ENCODE measurements at regions not wholly inside any gene's neighbourhood (a gene's known extent, or its start where the extent isn't known, plus 50 kb on each side); places are given as distances from the start of the nearest gene placed in this dataset.

GRCh38 chr15:88987591-88987933 lies 74.4 kb upstream of the MFGE8 start:
- no TSS peak for BruUV-seq (replicated peaks)
- H3K36me3 ChIP-seq (ENCODE audit: control insufficient read depth in 2 of 2, insufficient read depth in 2 of 2, low read length in 1 of 2): no peaks in the 10 kb centered on the region

More at GRCh38 chr15:88987591-88987933, 74.4 kb upstream of the MFGE8 start:
- Histone ChIP-seq H3K9ac (ENCODE audit: control insufficient read depth, insufficient read depth, low read length) (no peak overlapping the region), H3K4me2 (ENCODE audit: control insufficient read depth, insufficient read depth) (no peak overlapping the region), H3K27me3 (replicated peaks in 1 of 2; ENCODE audit: control insufficient read depth in 2 of 2, insufficient read depth in 2 of 2, low read length in 1 of 2) (no peaks in the 10 kb centered on the region; a peak in 1 of 4 replicates), H3K4me3 (no peak overlapping the region), H3K9me3 (replicated peaks; ENCODE audit: control insufficient read depth, insufficient read depth, low read length) (no peaks in the 10 kb centered on the region), H3K27ac (ENCODE audit: control insufficient read depth, insufficient read depth) (no peak overlapping the region), H3K4me1 (ENCODE audit: control insufficient read depth, insufficient read depth, low read length) (peaks cover 9% of the 10 kb centered on the region), H3K79me2 (ENCODE audit: control insufficient read depth, insufficient read depth, low read length) (no peaks in the 10 kb centered on the region), H4K20me1 (ENCODE audit: control insufficient read depth, insufficient read depth) (no peaks in the 10 kb centered on the region), H2AFZ (ENCODE audit: control insufficient read depth, low read depth, low read length) (no peak overlapping the region)
- in situ Hi-C loops (cut with MboI): no loop called here
- 30% methylated on average over 7 of the region's 7 CpGs for WGBS (ENCODE audit: insufficient coverage, insufficient replicate concordance, low lambda C conversion rate, missing lambda C conversion rate)
- ChIA-PET RAD21 (ENCODE audit: unreplicated experiment) (no interaction called here), SMC1A (ENCODE audit: uncharacterized antibody, unreplicated experiment) (no interaction called here), POLR2A (no interaction called here), CTCF (no interaction called here)
- intact Hi-C loops (cut with micrococcal nuclease; ENCODE audit: unreplicated experiment): no loop called here
- FAIRE-seq (no peak), ATAC-seq (no peak), DNase-seq (ENCODE audit: low read depth, low spot score) (no peak)
- TF ChIP-seq HSF1 (IDR thresholded peaks at IDR 0.05; ENCODE audit: low read depth, low read length) (no peak), ZZZ3 (IDR thresholded peaks at IDR 0.05; ENCODE audit: control insufficient read depth, insufficient read length, low read depth) (no peak), TCF7 (IDR thresholded peaks at IDR 0.05; ENCODE audit: borderline replicate concordance) (no peak), CBX3 (IDR thresholded peaks at IDR 0.05; ENCODE audit: borderline replicate concordance, low read depth) (no peak), ZNF384 (IDR thresholded peaks at IDR 0.05; ENCODE audit: borderline replicate concordance, low read depth, low read length) (no peak), REST (IDR thresholded peaks at IDR 0.05; ENCODE audit: low read depth, low read length) (no peak), MYC (IDR thresholded peaks at IDR 0.05; ENCODE audit: insufficient read depth, insufficient read length, insufficient replicate concordance, low read length, severe bottlenecking) (no peak), PRDM15 (CRISPR knock-in tag; IDR thresholded peaks at IDR 0.05) (no peak), POLR2AphosphoS5 (IDR thresholded peaks at IDR 0.05; ENCODE audit: low read length) (no peak)

Measured in GM12878 (cell line).